HepG2 (cell line): ENCODE measurements at regions not wholly inside any gene's neighbourhood (a gene's known extent, or its start where the extent isn't known, plus 50 kb on each side); places are given as distances from the start of the nearest gene placed in this dataset.

ENCODE experiments used
- ATAC-seq: fragments of 200-7000 bp; cut with Tn5 transposase; 3 replicates; pipeline ENCODE4 v1.9.1; 2020; ENCODE audit warnings: mild to moderate bottlenecking, moderate library complexity
- BruUV-seq: library from RNA; stranded (reverse); fragments of 400-500 nt; replicated peaks from 2 replicates; lab custom pipeline; 2021; lab: Mats Ljungman, UMichigan
- CTCF ChIA-PET: fragments of 300-600 bp; formaldehyde crosslinking; extraction: SDS; loops from one replicate; lab custom pipeline; 2021; ENCODE audit warnings: low total read pairs, inconsistent platforms, low intra/inter-chr PET ratio; lab: Yijun Ruan, JAX
- POLR2A ChIA-PET: fragments of 350-600 bp; sonication (Branson Sonifier 250); formaldehyde crosslinking; loops from one replicate; lab custom pipeline; 2020; ENCODE audit warnings: antibody characterized with exemption, inconsistent platforms; lab: Yijun Ruan, JAX
- DNase-seq: peaks from one replicate; pipeline ENCODE4 v3.0.0-alpha.2; 2015; ENCODE audit warnings: low spot score
- FAIRE-seq: peaks from 3 replicates; lab custom pipeline; 2011; peaks lifted over from hg19 to GRCh38; lab: Jason Lieb, UNC
- H2AFZ ChIP-seq: one replicate; pipeline ENCODE4 v1.6.1; 2011; ENCODE audit warnings: low read length, inconsistent platforms
- H3K27ac ChIP-seq: fragments of 300-600 bp; 3 replicates; pipeline ENCODE4 v1.8.0; 2011; ENCODE audit warnings: mixed run types, mild to moderate bottlenecking, mixed read lengths, low read length, inconsistent platforms; ENCODE audit not compliant: insufficient read depth; ENCODE audit errors: extremely low read length
- H3K27me3 ChIP-seq, 2 experiments: fragments of 200-600 bp in 1 of 2; 2 replicates in 1 of 2; 3 replicates in 1 of 2; pipeline versions ENCODE4 v1.6.0 to v1.8.0; 2011; ENCODE audit warnings: low read length in 2 of 2, mild to moderate bottlenecking in 2 of 2, moderate library complexity in 2 of 2, inconsistent platforms in 1 of 2; ENCODE audit not compliant: insufficient read depth in 2 of 2, control insufficient read depth in 1 of 2
- H3K36me3 ChIP-seq, 2 experiments: fragments of 200-600 bp in 1 of 2; replicated peaks in 1 of 2; 2 replicates in 1 of 2; 3 replicates in 1 of 2; pipeline versions ENCODE4 v1.5.1 to v1.8.0; 2011; ENCODE audit warnings: low read length in 2 of 2, inconsistent platforms in 1 of 2; ENCODE audit not compliant: insufficient read depth in 2 of 2, control insufficient read depth in 1 of 2
- H3K4me1 ChIP-seq: 2 replicates; pipeline ENCODE4 v1.5.1; 2012; ENCODE audit warnings: low read length, inconsistent platforms; ENCODE audit not compliant: insufficient read depth
- H3K4me2 ChIP-seq: 2 replicates; pipeline ENCODE4 v1.6.0; 2011; ENCODE audit warnings: low read depth, low read length, inconsistent platforms
- H3K4me3 ChIP-seq, 3 experiments: fragments of 200-600 bp in 1 of 3; sonication (generic), shearing (Covaris generic) in 1 of 3; replicated peaks in 1 of 3; 2 replicates each; pipeline ENCODE4 v1.5.1; 2011 to 2016; ENCODE audit warnings: low read length in 3 of 3, inconsistent platforms in 2 of 3, low read depth in 2 of 3, mild to moderate bottlenecking in 2 of 3, control low read depth in 1 of 3, mixed read lengths in 1 of 3; ENCODE audit not compliant: insufficient read depth in 1 of 3
- H3K79me2 ChIP-seq: one replicate; pipeline ENCODE4 v1.6.1; 2011; ENCODE audit warnings: low read length, inconsistent platforms; ENCODE audit not compliant: insufficient read depth
- H3K9ac ChIP-seq: 2 replicates; pipeline ENCODE4 v1.6.0; 2011; ENCODE audit warnings: mild to moderate bottlenecking, low read depth, low read length, inconsistent platforms; ENCODE audit not compliant: insufficient read depth
- H3K9me3 ChIP-seq: 2 replicates; pipeline ENCODE4 v1.5.1; 2012; ENCODE audit warnings: mild to moderate bottlenecking, low read length
- H4K20me1 ChIP-seq: 2 replicates; pipeline ENCODE4 v1.6.0; 2011; ENCODE audit warnings: inconsistent platforms, mild to moderate bottlenecking, low read length, moderate library complexity; ENCODE audit not compliant: insufficient read depth
- ARNT2 ChIP-seq: sonication (generic); formaldehyde crosslinking; IDR thresholded peaks from 2 replicates; pipeline ENCODE4 v1.8.0; 2022; ENCODE audit warnings: mild to moderate bottlenecking, low read depth, missing genetic modification reagents, moderate library complexity
- ATF1 ChIP-seq: IDR thresholded peaks from 2 replicates; pipeline ENCODE4 v1.6.1; 2016; ENCODE audit warnings: mild to moderate bottlenecking, control low read depth
- CHD2 ChIP-seq: IDR thresholded peaks from 2 replicates; pipeline ENCODE4 v1.6.1; 2011; ENCODE audit warnings: low read depth, low read length, improper control_type of control experiment
- EP300 ChIP-seq, 3 experiments: sonication (generic) in 1 of 3; formaldehyde crosslinking in 1 of 3; IDR thresholded peaks; 2 replicates each; pipeline versions ENCODE4 v1.5.1 to v1.6.1; 2011 to 2020; ENCODE audit warnings: low read depth in 2 of 3, low read length in 2 of 3, borderline replicate concordance in 1 of 3, improper control_type of control experiment in 1 of 3, mild to moderate bottlenecking in 1 of 3, missing genetic modification reagents in 1 of 3, moderate library complexity in 1 of 3
- FOXM1 ChIP-seq: sonication (generic); formaldehyde crosslinking; IDR thresholded peaks from 2 replicates; pipeline ENCODE4 v1.5.0; 2020; ENCODE audit warnings: missing genetic modification reagents
- NAIF1 ChIP-seq: sonication (generic); formaldehyde crosslinking; IDR thresholded peaks from 2 replicates; pipeline ENCODE4 v1.5.0; 2020; ENCODE audit warnings: mild to moderate bottlenecking, missing genetic modification reagents, borderline replicate concordance
- NFE2 ChIP-seq: sonication (generic); formaldehyde crosslinking; IDR thresholded peaks from 2 replicates; pipeline ENCODE4 v1.4.0; 2020; ENCODE audit warnings: missing genetic modification reagents
- PBX3 ChIP-seq: sonication (generic); formaldehyde crosslinking; IDR thresholded peaks from 2 replicates; pipeline ENCODE4 v1.8.1; 2023; ENCODE audit warnings: missing genetic modification reagents, inconsistent platforms, borderline replicate concordance
- SMAD9 ChIP-seq: sonication (generic); formaldehyde crosslinking; IDR thresholded peaks from 2 replicates; pipeline ENCODE4 v1.5.1; 2020; ENCODE audit warnings: mild to moderate bottlenecking, missing genetic modification reagents
- SSRP1 ChIP-seq: IDR thresholded peaks from 2 replicates; pipeline ENCODE4 v1.6.1; 2016; ENCODE audit warnings: control low read depth
- U2AF2 ChIP-seq: fragments of 200-400 bp; formaldehyde crosslinking; IDR thresholded peaks from 2 replicates; pipeline ENCODE4 v1.6.1; 2017; ENCODE audit warnings: low read depth, mild to moderate bottlenecking, low read length
- ZBTB4 ChIP-seq: sonication (generic); formaldehyde crosslinking; IDR thresholded peaks from 2 replicates; pipeline ENCODE4 v1.4.0; 2020; ENCODE audit warnings: missing genetic modification reagents, mild to moderate bottlenecking, borderline replicate concordance
- ZFP91 ChIP-seq: sonication (generic); formaldehyde crosslinking; IDR thresholded peaks from 2 replicates; pipeline ENCODE4 v1.9.0; 2022; ENCODE audit warnings: missing genetic modification reagents, mild to moderate bottlenecking, borderline replicate concordance
- ZNF180 ChIP-seq: sonication (generic); formaldehyde crosslinking; IDR thresholded peaks from 2 replicates; pipeline ENCODE4 v1.4.0; 2020; ENCODE audit warnings: low read depth, missing genetic modification reagents, borderline replicate concordance
- ZNF256 ChIP-seq: sonication (generic); formaldehyde crosslinking; conservative IDR thresholded peaks from 2 replicates; pipeline ENCODE4 v1.4.0; 2020; ENCODE audit warnings: missing genetic modification reagents
- ZNF350 ChIP-seq: sonication (generic); formaldehyde crosslinking; IDR thresholded peaks from 2 replicates; pipeline ENCODE4 v1.4.0; 2020; ENCODE audit warnings: mild to moderate bottlenecking, low read depth, missing genetic modification reagents, borderline replicate concordance
- ZNF549 ChIP-seq: sonication (generic); formaldehyde crosslinking; IDR thresholded peaks from 2 replicates; pipeline ENCODE4 v1.5.0; 2020; ENCODE audit warnings: missing genetic modification reagents
- WGBS: methylation state at CpG from one replicate; pipeline ENCODE4 v1.1.6; 2017; ENCODE audit warnings: low lambda C conversion rate; 5-methylcytosine and 5-hydroxymethylcytosine counted together
- in situ Hi-C: cut with HindIII; loops from 2 replicates; pipeline ENCODE4 v1.10.0; 2017; ENCODE audit warnings: low pct_unique_long_range_greater_than_20kb; ENCODE audit not compliant: extremely low pct_ligation_motif_present
- intact Hi-C: fragments of 100-400 bp; cut with micrococcal nuclease; formaldehyde crosslinking; loops from one replicate; pipeline ENCODE4 v1.10.0; 2022; ENCODE audit not compliant: unreplicated experiment

GRCh38 chr7:80078159-80078731 lies 56.4 kb upstream of the GNAI1 start:
- Histone ChIP-seq H4K20me1 (no peaks in the 10 kb centered on the region), H3K4me2 (peak overlapping the region; percentile 34), H3K4me3 (no peak overlapping the region), H3K27ac (no peak overlapping the region), H3K79me2 (no peaks in the 10 kb centered on the region), H3K36me3 (no peaks in the 10 kb centered on the region), H2AFZ (no peak overlapping the region), H3K27me3 (no peaks in the 10 kb centered on the region), H3K9ac (no peak overlapping the region), H3K9me3 (no peaks in the 10 kb centered on the region), H3K4me1 (no peaks in the 10 kb centered on the region)
- CTCF ChIA-PET: no interaction called here
- ATAC-seq (no peak), DNase-seq (no peak), FAIRE-seq (no peak)
- intact Hi-C loops: no loop called here
- BruUV-seq: no TSS peak
- POLR2A ChIA-PET: no interaction called here
- 19% methylated on average over 5 of the region's 5 CpGs for WGBS
- in situ Hi-C loops: no loop called here
- TF ChIP-seq NAIF1 (CRISPR knock-in tag) (no peak), SSRP1 (CRISPR knock-in tag) (no peak), ZNF350 (CRISPR knock-in tag) (no peak), EP300 (IDR thresholded peaks at IDR 0.05; ENCODE audit: low read depth in 2 of 2, low read length in 2 of 2) (no peak), EP300 (CRISPR knock-in tag; IDR thresholded peaks at IDR 0.05; ENCODE audit: borderline replicate concordance) (no peak), ZNF256 (CRISPR knock-in tag) (no peak), ARNT2 (no peak), U2AF2 (no peak), PBX3 (CRISPR knock-in tag) (no peak), SMAD9 (CRISPR knock-in tag) (no peak), ZNF549 (no peak), CHD2 (no peak), NFE2 (no peak), ZNF180 (CRISPR knock-in tag) (no peak), ZFP91 (CRISPR knock-in tag) (no peak), ATF1 (CRISPR knock-in tag) (no peak), FOXM1 (CRISPR knock-in tag) (no peak), ZBTB4 (CRISPR knock-in tag) (no peak)
